SK-N-SH treated with all-trans-retinoic acid at 6 μM for 48 hours (cell line): ENCODE measurements at regions not wholly inside any gene's neighbourhood (a gene's known extent, or its start where the extent isn't known, plus 50 kb on each side); places are given as distances from the start of the nearest gene placed in this dataset.

Source experiments
- ATAC-seq: fragments of 200-7000 bp; cut with Tn5 transposase; 3 replicates; pipeline ENCODE4 v1.9.1; 2020; ENCODE audit warnings: mild to moderate bottlenecking, moderate library complexity
- ARNTL ChIP-seq: fragments of 450-650 bp; formaldehyde crosslinking; IDR thresholded peaks from 2 replicates; pipeline ENCODE4 v1.5.0; 2020; ENCODE audit warnings: low read depth, mild to moderate bottlenecking, moderate library complexity, borderline replicate concordance
- BACH2 ChIP-seq: fragments of 250-450 bp; sonication (Bioruptor Pico); IDR thresholded peaks from 2 replicates; pipeline ENCODE4 v1.9.0; 2021; ENCODE audit warnings: mild to moderate bottlenecking, borderline replicate concordance
- CREB5 ChIP-seq: fragments of 250-450 bp; sonication (Bioruptor Pico); IDR thresholded peaks from 2 replicates; pipeline ENCODE4 v1.5.1; 2020; ENCODE audit warnings: low read depth, mild to moderate bottlenecking, moderate library complexity
- CSDC2 ChIP-seq: fragments of 250-450 bp; sonication (Bioruptor Pico); IDR thresholded peaks from 2 replicates; pipeline ENCODE4 v1.5.0; 2020; ENCODE audit warnings: mild to moderate bottlenecking, moderate library complexity
- ESRRG ChIP-seq: fragments of 250-450 bp; sonication (Bioruptor Pico); IDR thresholded peaks from 2 replicates; pipeline ENCODE4 v1.6.1; 2021; ENCODE audit warnings: mild to moderate bottlenecking
- GLIS3 ChIP-seq: fragments of 250-450 bp; sonication (Bioruptor Pico); IDR thresholded peaks from 2 replicates; pipeline ENCODE4 v1.5.0; 2020; ENCODE audit warnings: mild to moderate bottlenecking, moderate library complexity
- ISL1 ChIP-seq: fragments of 250-450 bp; sonication (Bioruptor Pico); IDR thresholded peaks from 2 replicates; pipeline ENCODE4 v2.1.2; 2022; ENCODE audit warnings: mild to moderate bottlenecking, moderate library complexity
- PATZ1 ChIP-seq: fragments of 250-450 bp; sonication (Bioruptor Pico); IDR thresholded peaks from 2 replicates; pipeline ENCODE4 v1.8.0; 2020; ENCODE audit warnings: mild to moderate bottlenecking, moderate library complexity, borderline replicate concordance
- PPARA ChIP-seq: fragments of 250-450 bp; sonication (Bioruptor Pico); IDR thresholded peaks from 2 replicates; pipeline ENCODE4 v1.5.0; 2020; ENCODE audit warnings: mild to moderate bottlenecking, borderline replicate concordance
- SNAI2 ChIP-seq: fragments of 250-450 bp; sonication (Bioruptor Pico); IDR thresholded peaks from 2 replicates; pipeline ENCODE4 v1.5.0; 2020; ENCODE audit warnings: mild to moderate bottlenecking, moderate library complexity
- TCF4 ChIP-seq: fragments of 250-450 bp; sonication (Bioruptor Pico); IDR thresholded peaks from 2 replicates; pipeline ENCODE4 v1.8.0; 2021; ENCODE audit warnings: mild to moderate bottlenecking, moderate library complexity, borderline replicate concordance
- TOX ChIP-seq: fragments of 250-450 bp; sonication (Bioruptor Pico); IDR thresholded peaks from 2 replicates; pipeline ENCODE4 v1.8.0; 2021; ENCODE audit warnings: mild to moderate bottlenecking, moderate library complexity, borderline replicate concordance
- ZC3H10 ChIP-seq: fragments of 250-450 bp; sonication (Bioruptor Pico); IDR thresholded peaks from 2 replicates; pipeline ENCODE4 v1.5.1; 2021; ENCODE audit warnings: mild to moderate bottlenecking, moderate library complexity
- ZFP3 ChIP-seq: fragments of 250-450 bp; sonication (Bioruptor Pico); IDR thresholded peaks from 2 replicates; pipeline ENCODE4 v1.5.0; 2020; ENCODE audit warnings: mild to moderate bottlenecking, moderate library complexity
- ZFP30 ChIP-seq: fragments of 450-650 bp; formaldehyde crosslinking; IDR thresholded peaks from 2 replicates; pipeline ENCODE4 v1.5.0; 2022; ENCODE audit warnings: mild to moderate bottlenecking, moderate library complexity
- ZNF565 ChIP-seq: fragments of 450-650 bp; formaldehyde crosslinking; conservative IDR thresholded peaks from 2 replicates; pipeline ENCODE4 v1.5.0; 2020; ENCODE audit warnings: low read depth, mild to moderate bottlenecking, moderate library complexity
- ZNF8 ChIP-seq: fragments of 450-650 bp; formaldehyde crosslinking; IDR thresholded peaks from 2 replicates; pipeline ENCODE4 v1.5.0; 2020; ENCODE audit warnings: mild to moderate bottlenecking, moderate library complexity
- TF ChIP-seq, protein P1 (sequence below): fragments of 250-450 bp; sonication (Bioruptor Pico); IDR thresholded peaks from 2 replicates; pipeline ENCODE4 v1.8.0; 2021; ENCODE audit warnings: low read depth, mild to moderate bottlenecking, moderate library complexity, borderline replicate concordance
- TF ChIP-seq, protein P2 (sequence below): fragments of 250-450 bp; sonication (Bioruptor Pico); IDR thresholded peaks from 2 replicates; pipeline ENCODE4 v1.5.1; 2021; ENCODE audit warnings: mild to moderate bottlenecking, moderate library complexity
- TF ChIP-seq, protein P3 (sequence below): fragments of 250-450 bp; sonication (Bioruptor Pico); IDR thresholded peaks from 2 replicates; pipeline ENCODE4 v1.5.0; 2020; ENCODE audit warnings: mild to moderate bottlenecking, moderate library complexity

DNA sequence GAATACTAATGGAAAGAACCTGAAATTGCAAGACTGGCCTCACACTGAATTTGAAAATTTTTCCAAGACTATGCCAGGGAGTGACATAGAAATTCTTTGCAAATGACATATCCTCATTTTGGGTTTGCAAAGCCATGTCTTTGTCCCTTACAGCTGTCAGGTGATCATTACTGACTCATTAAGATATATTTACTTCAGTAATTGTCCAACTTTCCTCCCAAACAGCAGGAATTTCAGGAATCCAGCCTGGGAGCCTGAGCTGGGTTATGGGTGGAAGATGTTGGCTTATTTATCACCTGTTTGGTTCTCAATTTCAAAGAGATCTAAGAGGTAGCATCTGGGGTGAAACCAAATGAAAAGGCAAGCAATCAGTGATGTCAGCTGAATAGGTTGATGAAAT, 111.6 kb upstream of the ACP3 start (continued):
- TF ChIP-seq CREB5 (CRISPR knock-in tag) = no peak
- no peak for TF ChIP-seq ZNF8 (CRISPR knock-in tag)
- no peak for TF ChIP-seq ESRRG
- no peak for TF ChIP-seq GLIS3 (CRISPR knock-in tag)

DNA sequence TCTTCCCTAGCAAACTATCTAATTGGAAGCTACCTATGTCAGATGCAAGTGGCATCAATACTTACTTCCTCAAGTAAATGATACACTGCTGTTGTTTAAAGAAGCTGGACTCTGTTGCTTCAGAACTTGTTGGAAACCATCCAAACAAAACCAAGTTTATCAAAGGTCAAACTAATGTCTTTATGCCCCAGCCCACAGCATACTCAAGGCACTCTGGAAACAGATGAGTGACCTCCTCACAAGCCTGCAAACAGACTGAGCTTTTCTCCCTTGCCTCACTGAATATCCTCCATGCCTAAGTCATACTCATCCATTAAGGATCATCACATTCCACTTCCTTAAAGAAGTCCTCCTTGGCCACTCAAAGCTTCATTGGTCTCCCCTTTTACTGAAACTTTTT, 107.4 kb upstream of the ACP3 start:
- no peak for ATAC-seq
- TF ChIP-seq ZC3H10 (CRISPR knock-in tag) = no peak
- no peak for TF ChIP-seq CREB5 (CRISPR knock-in tag)
- TF ChIP-seq PPARA (CRISPR knock-in tag) = no peak
- no peak for TF ChIP-seq GLIS3 (CRISPR knock-in tag)
- no peak for TF ChIP-seq ESRRG
- TF ChIP-seq ZFP3 (CRISPR knock-in tag) = no peak
- no peak for TF ChIP-seq BACH2 (CRISPR knock-in tag)
- TF ChIP-seq, protein P1, sequence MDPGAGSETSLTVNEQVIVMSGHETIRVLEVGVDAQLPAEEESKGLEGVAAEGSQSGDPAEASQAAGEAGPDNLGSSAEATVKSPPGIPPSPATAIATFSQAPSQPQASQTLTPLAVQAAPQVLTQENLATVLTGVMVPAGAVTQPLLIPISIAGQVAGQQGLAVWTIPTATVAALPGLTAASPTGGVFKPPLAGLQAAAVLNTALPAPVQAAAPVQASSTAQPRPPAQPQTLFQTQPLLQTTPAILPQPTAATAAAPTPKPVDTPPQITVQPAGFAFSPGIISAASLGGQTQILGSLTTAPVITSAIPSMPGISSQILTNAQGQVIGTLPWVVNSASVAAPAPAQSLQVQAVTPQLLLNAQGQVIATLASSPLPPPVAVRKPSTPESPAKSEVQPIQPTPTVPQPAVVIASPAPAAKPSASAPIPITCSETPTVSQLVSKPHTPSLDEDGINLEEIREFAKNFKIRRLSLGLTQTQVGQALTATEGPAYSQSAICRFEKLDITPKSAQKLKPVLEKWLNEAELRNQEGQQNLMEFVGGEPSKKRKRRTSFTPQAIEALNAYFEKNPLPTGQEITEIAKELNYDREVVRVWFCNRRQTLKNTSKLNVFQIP (CRISPR knock-in tag) = no peak
- TF ChIP-seq ISL1 = no peak
- TF ChIP-seq ZFP30 = no peak
- TF ChIP-seq SNAI2 = no peak
- TF ChIP-seq TOX = no peak
- no peak for TF ChIP-seq ARNTL
- TF ChIP-seq, protein P2, sequence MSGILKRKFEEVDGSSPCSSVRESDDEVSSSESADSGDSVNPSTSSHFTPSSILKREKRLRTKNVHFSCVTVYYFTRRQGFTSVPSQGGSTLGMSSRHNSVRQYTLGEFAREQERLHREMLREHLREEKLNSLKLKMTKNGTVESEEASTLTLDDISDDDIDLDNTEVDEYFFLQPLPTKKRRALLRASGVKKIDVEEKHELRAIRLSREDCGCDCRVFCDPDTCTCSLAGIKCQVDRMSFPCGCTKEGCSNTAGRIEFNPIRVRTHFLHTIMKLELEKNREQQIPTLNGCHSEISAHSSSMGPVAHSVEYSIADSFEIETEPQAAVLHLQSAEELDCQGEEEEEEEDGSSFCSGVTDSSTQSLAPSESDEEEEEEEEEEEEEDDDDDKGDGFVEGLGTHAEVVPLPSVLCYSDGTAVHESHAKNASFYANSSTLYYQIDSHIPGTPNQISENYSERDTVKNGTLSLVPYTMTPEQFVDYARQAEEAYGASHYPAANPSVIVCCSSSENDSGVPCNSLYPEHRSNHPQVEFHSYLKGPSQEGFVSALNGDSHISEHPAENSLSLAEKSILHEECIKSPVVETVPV (CRISPR knock-in tag) = no peak
- TF ChIP-seq, protein P3, sequence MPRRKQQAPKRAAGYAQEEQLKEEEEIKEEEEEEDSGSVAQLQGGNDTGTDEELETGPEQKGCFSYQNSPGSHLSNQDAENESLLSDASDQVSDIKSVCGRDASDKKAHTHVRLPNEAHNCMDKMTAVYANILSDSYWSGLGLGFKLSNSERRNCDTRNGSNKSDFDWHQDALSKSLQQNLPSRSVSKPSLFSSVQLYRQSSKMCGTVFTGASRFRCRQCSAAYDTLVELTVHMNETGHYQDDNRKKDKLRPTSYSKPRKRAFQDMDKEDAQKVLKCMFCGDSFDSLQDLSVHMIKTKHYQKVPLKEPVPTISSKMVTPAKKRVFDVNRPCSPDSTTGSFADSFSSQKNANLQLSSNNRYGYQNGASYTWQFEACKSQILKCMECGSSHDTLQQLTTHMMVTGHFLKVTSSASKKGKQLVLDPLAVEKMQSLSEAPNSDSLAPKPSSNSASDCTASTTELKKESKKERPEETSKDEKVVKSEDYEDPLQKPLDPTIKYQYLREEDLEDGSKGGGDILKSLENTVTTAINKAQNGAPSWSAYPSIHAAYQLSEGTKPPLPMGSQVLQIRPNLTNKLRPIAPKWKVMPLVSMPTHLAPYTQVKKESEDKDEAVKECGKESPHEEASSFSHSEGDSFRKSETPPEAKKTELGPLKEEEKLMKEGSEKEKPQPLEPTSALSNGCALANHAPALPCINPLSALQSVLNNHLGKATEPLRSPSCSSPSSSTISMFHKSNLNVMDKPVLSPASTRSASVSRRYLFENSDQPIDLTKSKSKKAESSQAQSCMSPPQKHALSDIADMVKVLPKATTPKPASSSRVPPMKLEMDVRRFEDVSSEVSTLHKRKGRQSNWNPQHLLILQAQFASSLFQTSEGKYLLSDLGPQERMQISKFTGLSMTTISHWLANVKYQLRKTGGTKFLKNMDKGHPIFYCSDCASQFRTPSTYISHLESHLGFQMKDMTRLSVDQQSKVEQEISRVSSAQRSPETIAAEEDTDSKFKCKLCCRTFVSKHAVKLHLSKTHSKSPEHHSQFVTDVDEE = no peak

GRCh38 chr3:132210476-132211346, 106.5 kb upstream of the ACP3 start:
- ATAC-seq = peak; percentile 36; the same call in 1 of the 3 replicates
- TF ChIP-seq ZFP3 (CRISPR knock-in tag) (no peak), ZNF565 (CRISPR knock-in tag) (no peak), ZC3H10 (CRISPR knock-in tag) (no peak), PPARA (CRISPR knock-in tag) (no peak), PATZ1 (CRISPR knock-in tag) (no peak), SNAI2 (no peak), BACH2 (CRISPR knock-in tag) (no peak), CSDC2 (no peak), TCF4 (CRISPR knock-in tag) (no peak), ARNTL (no peak), CREB5 (CRISPR knock-in tag) (no peak)
